Lung (tissue), 11 donors: ENCODE measurements at regions not wholly inside any gene's neighbourhood (a gene's known extent, or its start where the extent isn't known, plus 50 kb on each side); places are given as distances from the start of the nearest gene placed in this dataset.

Source experiments
- ATAC-seq: fragments of 200-7000 bp; cut with Tn5 transposase; one replicate; pipeline ENCODE4 v1.9.1; 2020; ENCODE audit warnings: moderate number of reproducible peaks; ENCODE audit not compliant: insufficient read depth, low FRiP score
- DNase-seq, 3 donors: peaks; one replicate each; pipeline ENCODE4 v3.0.0-alpha.2; 2013 to 2017
- H3K27ac ChIP-seq, 2 donors: one replicate each; pipeline ENCODE4 v1.5.1; 2013; ENCODE audit warnings: mild to moderate bottlenecking in 2 of 2, moderate library complexity in 2 of 2, control low read depth in 1 of 2, inconsistent platforms in 1 of 2, low read depth in 1 of 2, low read length in 1 of 2
- H3K27me3 ChIP-seq, 3 donors: one replicate each; pipeline ENCODE4 v1.5.1; 2013; ENCODE audit warnings: low read length in 2 of 3; ENCODE audit not compliant: control insufficient read depth in 3 of 3, insufficient read depth in 3 of 3
- H3K36me3 ChIP-seq, 4 donors: one replicate each; pipeline ENCODE4 v1.5.1; 2013; ENCODE audit warnings: low read length in 4 of 4, mild to moderate bottlenecking in 1 of 4, moderate library complexity in 1 of 4; ENCODE audit not compliant: control insufficient read depth in 4 of 4, insufficient read depth in 4 of 4
- H3K4me1 ChIP-seq, 5 donors: one replicate each; pipeline ENCODE4 v1.5.1; 2013; ENCODE audit warnings: low read length in 5 of 5, mild to moderate bottlenecking in 2 of 5, moderate library complexity in 1 of 5; ENCODE audit not compliant: control insufficient read depth in 5 of 5, insufficient read depth in 5 of 5
- H3K4me3 ChIP-seq: one replicate; pipeline ENCODE4 v1.5.1; 2013; ENCODE audit warnings: mild to moderate bottlenecking, control low read depth, moderate library complexity
- H3K9ac ChIP-seq, 2 donors: one replicate each; pipeline ENCODE4 v1.5.1; 2013; ENCODE audit warnings: low read length in 2 of 2, control low read depth in 1 of 2; ENCODE audit not compliant: insufficient read depth in 1 of 2
- H3K9me3 ChIP-seq, 4 donors: one replicate each; pipeline ENCODE4 v1.5.1; 2013; ENCODE audit warnings: low read length in 3 of 4, mild to moderate bottlenecking in 1 of 4, moderate library complexity in 1 of 4; ENCODE audit not compliant: control insufficient read depth in 4 of 4, insufficient read depth in 3 of 4
- CTCF ChIP-seq: IDR thresholded peaks from 2 replicates; pipeline ENCODE4 v1.5.1; 2012; ENCODE audit warnings: mild to moderate bottlenecking; ENCODE audit errors: control extremely low read depth, extremely low read depth
- WGBS, 2 donors: extraction: QIAGEN DNeasy Blood & Tissue Kit; methylation state at CpG; one replicate each; pipeline ENCODE4 v1.1.7; 2013; 5-methylcytosine and 5-hydroxymethylcytosine counted together
- donor health status: control.
- donor health status: control.
- donor health status: Bipolar disorder and iron deficiency.
- donor health status: healthy.
- donor health status: DM: yes; HTN: yes; CAD: no.

GRCh38 chr15:58247855-58248842 lies 110.0 kb downstream of the AQP9 start:
- Histone ChIP-seq H3K4me1 (peaks cover 0 to 6% (median 0%) of the 10 kb centered on the region in 5 donors), H3K9me3 (peaks cover 0 to 4% (median 1%) of the 10 kb centered on the region in 4 donors), H3K36me3 (no peaks in the 10 kb centered on the region), H3K27me3 (peaks cover 0 to 3% (median 0%) of the 10 kb centered on the region in 3 donors), H3K9ac (no peak overlapping the region), H3K27ac (peak overlapping the region in 1 of 2 donors; percentile 88), H3K4me3 (no peak overlapping the region)
- WGBS, 2 donors, result 40 to 60% methylated on average over 20 of the region's 20 CpGs
- DNase-seq (peak; percentile 16 to 41 (median 29)), ATAC-seq (peak; percentile 46)
- TF ChIP-seq CTCF, result no peak

- no peak for DNase-seq
- Histone ChIP-seq H3K4me3 (no peak overlapping the region), H3K4me1 (peaks cover 0 to 6% (median 0%) of the 10 kb centered on the region in 5 donors), H3K27me3 (no peaks in the 10 kb centered on the region), H3K27ac (peak overlapping the region in 1 of 2 donors; percentile 88), H3K36me3 (no peaks in the 10 kb centered on the region), H3K9ac (no peak overlapping the region), H3K9me3 (peaks cover 0 to 3% (median 1%) of the 10 kb centered on the region in 4 donors)
- ATAC-seq, result no peak
- TF ChIP-seq CTCF, result no peak
- 48 to 65% methylated on average over 8 of the region's 8 CpGs for WGBS, 2 donors
Measured at GRCh38 chr15:58249646-58250312, 111.6 kb downstream of the AQP9 start.

- no peaks in the 10 kb centered on the region for H3K36me3 ChIP-seq
- peaks cover 0 to 7% (median 5%) of the 10 kb centered on the region in 4 donors for H3K9me3 ChIP-seq
- 76 to 85% methylated on average over 7 of the region's 7 CpGs for WGBS, 2 donors
- H3K4me1 ChIP-seq, result peaks cover 0 to 2% (median 0%) of the 10 kb centered on the region in 5 donors
- TF ChIP-seq CTCF, result no peak
- no peak overlapping the region for H3K4me3 ChIP-seq
- DNase-seq (no peak), ATAC-seq (no peak)
- H3K27me3 ChIP-seq, result no peaks in the 10 kb centered on the region
- no peak overlapping the region for H3K27ac ChIP-seq
- no peak overlapping the region for H3K9ac ChIP-seq
Measured at GRCh38 chr15:58252586-58253323, 114.6 kb downstream of the AQP9 start.
